Fibroblast of lung (primary cell): ENCODE measurements at regions not wholly inside any gene's neighbourhood (a gene's known extent, or its start where the extent isn't known, plus 50 kb on each side); places are given as distances from the start of the nearest gene placed in this dataset.

ENCODE experiments used
- CTCF ChIP-seq, 2 donors: IDR thresholded peaks in 1 of 2; conservative IDR thresholded peaks in 1 of 2; 1 replicate in 1 of 2; 2 replicates in 1 of 2; pipeline ENCODE4 v1.5.1; 2011 to 2012; ENCODE audit warnings: low read length in 2 of 2, control low read depth in 1 of 2, inconsistent platforms in 1 of 2, low read depth in 1 of 2, mild to moderate bottlenecking in 1 of 2
- EZH2 ChIP-seq: IDR thresholded peaks from 2 replicates; pipeline ENCODE4 v1.5.1; 2012; ENCODE audit warnings: low read length, control low read depth, mild to moderate bottlenecking; ENCODE audit errors: missing control alignments

GRCh38 chr3:67296039-67296892 is 298.2 kb downstream of the KBTBD8 start:
- no peak for TF ChIP-seq CTCF (conservative IDR thresholded peaks at IDR 0.05 in 1 of 2, IDR thresholded peaks at IDR 0.05 in 1 of 2; ENCODE audit: low read depth in 1 of 2, low read length in 2 of 2)
- no peak for TF ChIP-seq EZH2
